ENCODE measurements at regions not wholly inside any gene's neighbourhood (a gene's known extent, or its start where the extent isn't known, plus 50 kb on each side); places are given as distances from the start of the nearest gene placed in this dataset.

GRCh38 chr2:886072-887022, 64.3 kb upstream of the SNTG2 start:
- no peak for TF ChIP-seq POLR2A (IDR thresholded peaks at IDR 0.05)
- TF ChIP-seq, protein P1, sequence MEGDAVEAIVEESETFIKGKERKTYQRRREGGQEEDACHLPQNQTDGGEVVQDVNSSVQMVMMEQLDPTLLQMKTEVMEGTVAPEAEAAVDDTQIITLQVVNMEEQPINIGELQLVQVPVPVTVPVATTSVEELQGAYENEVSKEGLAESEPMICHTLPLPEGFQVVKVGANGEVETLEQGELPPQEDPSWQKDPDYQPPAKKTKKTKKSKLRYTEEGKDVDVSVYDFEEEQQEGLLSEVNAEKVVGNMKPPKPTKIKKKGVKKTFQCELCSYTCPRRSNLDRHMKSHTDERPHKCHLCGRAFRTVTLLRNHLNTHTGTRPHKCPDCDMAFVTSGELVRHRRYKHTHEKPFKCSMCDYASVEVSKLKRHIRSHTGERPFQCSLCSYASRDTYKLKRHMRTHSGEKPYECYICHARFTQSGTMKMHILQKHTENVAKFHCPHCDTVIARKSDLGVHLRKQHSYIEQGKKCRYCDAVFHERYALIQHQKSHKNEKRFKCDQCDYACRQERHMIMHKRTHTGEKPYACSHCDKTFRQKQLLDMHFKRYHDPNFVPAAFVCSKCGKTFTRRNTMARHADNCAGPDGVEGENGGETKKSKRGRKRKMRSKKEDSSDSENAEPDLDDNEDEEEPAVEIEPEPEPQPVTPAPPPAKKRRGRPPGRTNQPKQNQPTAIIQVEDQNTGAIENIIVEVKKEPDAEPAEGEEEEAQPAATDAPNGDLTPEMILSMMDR (IDR thresholded peaks at IDR 0.05), result no peak
